Activated CD4-positive, alpha-beta T cell treated with anti-CD3 and anti-CD28 coated beads for 1 hour (primary cell): ENCODE measurements at regions not wholly inside any gene's neighbourhood (a gene's known extent, or its start where the extent isn't known, plus 50 kb on each side); places are given as distances from the start of the nearest gene placed in this dataset.

Source experiments
- DNase-seq: peaks from one replicate; pipeline ENCODE4 v3.0.0-alpha.2; 2020

DNA sequence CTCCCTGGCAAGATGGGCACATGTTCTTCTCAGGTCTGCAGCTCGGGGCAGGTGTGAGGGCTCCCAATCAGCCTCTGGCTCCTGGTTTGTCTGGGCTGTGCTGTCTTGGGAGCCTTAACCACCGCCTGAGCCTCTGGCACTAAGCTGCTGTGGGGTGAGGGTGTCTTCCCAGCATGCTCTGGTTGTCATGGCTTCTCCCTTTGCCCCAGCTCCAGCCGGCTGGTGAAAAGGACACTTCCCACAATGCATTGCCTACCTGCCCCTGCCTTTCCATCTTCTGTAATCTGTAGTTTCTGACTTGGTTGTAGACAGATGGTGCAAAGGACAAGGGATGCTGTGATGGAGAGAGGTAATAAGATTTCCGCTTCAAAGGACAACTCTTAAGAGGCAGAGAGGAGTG, 295.3 kb downstream of the TLE3 start:
- DNase-seq: no peak

DNA sequence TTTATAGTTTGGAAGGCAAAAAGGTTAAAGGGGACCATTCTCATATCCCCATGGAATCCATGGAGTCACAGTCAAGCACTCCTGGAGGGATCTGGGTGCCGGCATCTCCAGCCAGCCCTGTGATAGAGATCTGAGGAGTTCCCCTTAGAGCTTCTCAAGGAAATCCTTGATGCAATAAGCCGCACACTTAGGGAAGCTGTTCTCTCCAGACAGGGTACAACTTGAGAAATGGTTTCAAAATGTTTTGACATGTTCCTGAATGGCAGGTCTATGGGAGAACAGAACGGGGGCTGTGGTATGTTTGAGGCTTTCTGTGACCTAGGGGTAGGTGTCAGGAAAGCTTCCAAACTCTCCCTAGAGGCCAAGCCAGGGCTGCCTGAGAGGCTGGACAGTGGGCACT, 292.9 kb downstream of the TLE3 start:
- no peak for DNase-seq

DNA sequence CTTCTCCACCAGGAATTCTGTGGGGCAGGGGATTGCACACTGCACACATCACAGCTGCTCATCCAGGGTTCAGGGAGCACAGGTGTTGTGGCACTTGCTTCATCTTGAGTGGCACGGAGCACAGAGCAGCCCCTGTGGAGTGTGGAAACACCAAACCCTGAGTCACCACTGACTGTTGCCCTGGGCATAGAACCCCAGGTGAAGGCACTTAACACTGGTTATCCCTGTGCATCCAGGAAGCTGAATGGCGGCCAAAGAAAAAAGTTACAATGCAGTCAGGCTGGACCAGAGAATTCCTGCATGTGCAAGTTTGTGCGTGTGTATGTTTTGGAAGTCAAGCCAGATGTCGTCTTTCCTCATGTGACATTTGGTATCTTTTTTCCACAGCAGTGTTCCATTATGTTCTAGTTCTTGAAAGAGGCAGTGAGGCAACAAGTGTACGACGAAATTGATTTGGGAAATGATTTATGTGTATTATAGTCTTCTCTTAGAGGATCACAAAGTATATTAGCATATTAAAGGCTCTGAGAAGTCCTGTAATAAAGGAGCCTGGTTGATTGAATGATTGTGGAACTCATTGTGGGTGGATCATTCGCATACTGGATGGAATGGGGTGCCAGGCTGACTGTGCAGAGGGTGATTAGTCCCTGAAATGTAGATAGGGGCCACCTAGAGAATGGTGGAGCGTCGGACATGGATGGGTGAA, 292.3 kb downstream of the TLE3 start:
- no peak for DNase-seq

DNA sequence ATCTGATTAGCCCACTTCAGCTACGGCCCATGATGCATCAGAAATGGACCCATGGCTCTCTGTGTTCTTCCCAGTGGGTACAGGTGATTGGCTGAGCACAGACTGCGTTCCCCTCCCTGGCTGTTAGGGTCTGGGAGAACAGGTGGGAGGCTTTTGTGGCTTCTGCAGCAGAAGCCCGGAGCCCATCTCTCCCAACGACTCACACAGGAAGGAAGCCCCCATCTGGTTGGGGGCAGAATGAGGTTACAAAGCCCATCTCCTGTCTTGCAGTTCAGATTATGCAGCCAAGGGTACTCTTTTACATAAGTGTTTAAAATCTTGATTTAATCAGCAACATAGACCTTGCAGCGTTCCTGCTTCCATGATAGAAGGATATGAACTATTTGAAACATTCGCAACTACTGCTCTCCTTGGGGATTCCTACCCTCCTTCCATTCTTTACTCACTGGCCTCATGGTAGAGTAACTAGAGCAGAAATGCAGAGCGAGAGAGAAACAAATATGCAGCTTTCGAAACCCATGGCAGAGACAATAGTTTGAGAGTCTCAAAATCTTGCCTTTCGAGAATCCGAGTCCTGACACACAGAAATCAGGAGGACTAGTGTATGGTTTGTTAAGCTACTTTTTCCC, 291.3 kb downstream of the TLE3 start:
- no peak for DNase-seq

DNA sequence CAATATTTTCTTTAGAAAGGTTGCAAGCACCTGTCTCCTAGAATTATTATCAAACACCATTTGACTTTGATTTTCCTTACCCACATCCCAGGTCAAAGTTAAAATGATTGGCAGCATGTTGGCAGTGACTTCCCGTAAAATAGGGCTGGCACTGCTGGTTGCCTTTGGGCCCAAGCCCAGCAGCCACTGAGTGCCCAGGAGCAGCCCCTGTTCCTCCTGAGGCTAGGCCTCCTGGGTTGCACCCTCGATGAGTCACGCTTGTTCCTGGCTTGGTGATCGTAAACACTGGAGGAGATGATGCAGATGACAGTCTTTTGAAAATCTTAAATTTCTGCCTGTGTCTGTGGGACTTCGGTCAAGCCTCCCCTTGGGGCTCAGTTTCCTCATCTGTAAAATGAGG, 290.0 kb downstream of the TLE3 start:
- no peak for DNase-seq

DNA sequence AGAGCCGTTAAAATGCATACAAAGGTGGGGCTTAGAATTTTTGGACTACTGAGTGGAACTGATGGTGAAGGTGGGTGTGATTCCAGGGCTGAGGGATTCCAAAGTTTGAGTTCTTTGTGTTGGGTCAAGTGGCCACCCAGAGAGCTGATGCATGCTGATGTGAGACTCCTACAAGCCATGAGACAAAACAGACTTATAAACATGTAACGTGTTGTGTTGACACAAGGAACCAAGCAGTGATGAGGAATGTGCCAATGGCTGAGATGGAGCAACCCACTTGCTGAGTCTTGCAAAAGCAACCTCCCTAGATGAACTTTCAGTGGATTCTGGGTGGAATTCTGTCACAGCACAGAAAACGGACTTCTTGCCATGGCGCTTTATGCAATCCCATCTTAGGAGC, 289.0 kb downstream of the TLE3 start:
- DNase-seq: no peak

DNA sequence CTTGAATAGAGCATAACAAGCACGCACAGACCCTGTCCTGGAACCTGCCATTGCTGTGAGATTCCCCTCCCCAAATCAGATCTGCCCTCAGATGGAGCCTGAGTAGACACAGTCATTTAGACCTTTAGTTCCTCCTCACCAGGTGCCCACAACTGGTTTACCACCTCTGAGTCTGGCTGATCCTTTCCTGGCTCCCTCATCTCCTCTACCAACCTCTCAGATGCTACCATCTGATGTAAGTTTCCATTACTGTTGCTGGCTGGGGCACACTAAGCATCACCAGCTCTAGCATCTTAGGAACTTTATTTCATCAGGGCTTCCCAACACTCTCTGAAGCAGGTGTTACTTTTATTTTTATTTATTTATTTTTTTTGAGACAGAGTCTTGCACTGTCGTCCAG, 288.3 kb downstream of the TLE3 start:
- no peak for DNase-seq

DNA sequence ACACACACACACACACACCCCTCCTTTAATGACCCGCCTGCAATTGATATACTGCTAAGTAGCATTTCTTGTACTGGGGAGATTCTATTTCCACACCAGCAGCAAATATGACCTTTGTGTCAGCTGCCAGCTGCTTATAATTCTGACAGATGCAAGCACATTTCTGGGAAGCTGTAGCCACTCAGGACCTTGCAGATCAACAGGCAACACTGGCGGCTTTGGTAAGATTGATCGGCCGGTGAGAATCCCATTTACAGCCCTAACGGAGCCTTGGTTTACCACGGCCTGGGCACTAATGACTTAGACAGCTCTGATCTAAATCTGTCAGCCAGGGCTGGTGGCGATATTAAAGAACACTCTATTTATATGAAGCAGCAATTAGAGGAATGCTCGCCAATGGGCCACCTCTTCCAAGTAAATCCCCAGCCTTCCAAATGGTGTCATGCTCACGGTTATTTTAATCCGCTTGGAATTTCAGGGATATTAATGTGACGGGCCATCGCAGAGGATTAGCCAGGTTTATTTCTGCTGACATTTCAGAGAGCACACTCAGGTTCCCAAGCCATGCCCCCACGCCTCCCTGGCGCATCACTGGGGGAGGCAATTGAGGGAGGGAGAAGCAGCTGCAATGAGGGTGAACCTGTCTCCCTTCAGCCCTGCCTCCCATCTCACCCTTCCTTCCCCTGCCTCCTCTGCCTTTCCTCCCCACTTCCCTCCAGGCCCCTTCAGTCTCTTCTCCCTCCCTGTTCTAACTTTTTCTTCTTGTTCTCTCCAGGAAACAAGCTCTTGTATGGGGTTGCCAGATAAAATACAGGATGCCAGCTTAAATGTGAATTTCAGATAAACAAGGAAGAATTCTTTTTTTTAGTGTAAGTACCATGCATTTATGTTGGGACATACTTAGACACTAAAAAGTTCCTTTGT, 287.0 kb downstream of the TLE3 start:
- DNase-seq: no peak

DNA sequence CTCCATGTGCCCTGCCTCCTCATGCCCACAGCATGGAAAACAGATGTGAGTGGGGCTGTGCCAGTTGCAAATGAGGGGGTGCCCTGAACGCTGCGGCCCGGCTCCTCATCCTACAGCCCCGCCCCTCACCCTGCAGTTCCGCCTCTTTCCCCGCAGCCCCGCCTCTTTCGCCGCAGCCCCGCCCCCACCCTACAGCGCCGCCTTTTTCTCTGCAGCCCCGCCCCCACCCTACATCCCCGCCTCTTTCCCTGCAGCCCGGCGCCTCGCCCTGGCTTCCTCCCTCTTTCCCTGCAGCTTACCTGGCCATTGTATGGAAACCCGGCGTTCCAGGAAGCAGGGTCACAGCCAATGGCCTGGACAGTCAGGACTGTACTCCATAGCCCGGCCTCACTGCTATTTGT, 284.9 kb downstream of the TLE3 start:
- no peak for DNase-seq

DNA sequence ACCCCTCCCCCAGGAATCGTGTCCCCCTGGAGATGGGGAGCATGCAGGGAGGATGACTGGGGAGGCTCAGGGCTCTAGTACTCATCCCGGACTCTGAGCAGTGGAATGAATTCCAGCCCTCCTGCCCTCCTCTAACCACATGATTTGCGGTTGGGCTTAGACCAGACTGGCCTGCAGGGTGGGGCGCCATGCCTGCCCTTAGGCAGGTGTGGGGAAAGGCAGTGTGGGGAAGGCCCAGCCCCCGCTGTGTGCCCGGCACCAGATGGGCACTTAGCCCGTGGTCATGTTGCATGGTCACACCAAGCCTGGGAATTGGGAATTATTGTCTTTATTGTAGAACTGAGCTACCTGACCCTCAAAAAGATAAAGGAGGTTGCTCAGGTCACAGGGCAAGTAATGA, 283.8 kb downstream of the TLE3 start:
- DNase-seq: no peak

DNA sequence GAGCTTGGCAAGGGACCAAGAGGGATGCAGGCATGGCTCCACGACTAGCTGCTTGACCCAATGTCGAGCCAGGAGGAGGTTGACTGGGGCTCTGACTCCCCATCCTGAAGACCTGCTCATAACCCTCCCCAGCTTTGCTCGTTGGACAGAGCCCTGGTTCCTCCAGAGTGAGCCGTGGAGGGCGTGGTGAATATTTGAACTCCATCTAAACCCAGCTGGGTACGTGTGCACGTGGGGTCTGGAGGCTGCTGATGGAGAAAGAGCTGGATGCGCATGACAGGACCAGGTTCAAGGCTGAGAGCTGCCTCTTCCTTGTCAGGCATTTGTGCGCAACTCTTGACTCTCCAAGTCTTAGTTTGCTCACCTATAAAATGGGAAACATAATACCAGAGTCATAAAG, 282.8 kb downstream of the TLE3 start:
- no peak for DNase-seq

DNA sequence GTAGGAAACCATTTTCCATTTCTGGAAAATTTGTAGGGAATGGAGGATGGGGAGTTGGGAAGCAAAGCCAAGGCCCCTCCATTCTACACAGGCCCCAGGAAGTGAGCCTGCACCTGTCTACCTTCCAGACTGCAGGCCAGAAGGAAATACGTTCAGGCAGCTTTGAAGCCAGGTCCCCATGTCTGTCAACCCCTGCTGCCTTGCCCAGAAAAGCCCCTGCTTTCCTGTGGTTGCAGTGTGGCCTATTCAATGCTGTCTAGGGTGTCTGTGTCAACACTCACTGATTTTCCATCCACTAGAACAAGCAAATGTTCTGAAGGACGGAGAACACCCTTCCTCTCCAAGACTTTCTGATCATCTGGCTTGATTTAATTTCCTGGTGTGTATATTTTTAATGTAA, 281.9 kb downstream of the TLE3 start:
- no peak for DNase-seq

DNA sequence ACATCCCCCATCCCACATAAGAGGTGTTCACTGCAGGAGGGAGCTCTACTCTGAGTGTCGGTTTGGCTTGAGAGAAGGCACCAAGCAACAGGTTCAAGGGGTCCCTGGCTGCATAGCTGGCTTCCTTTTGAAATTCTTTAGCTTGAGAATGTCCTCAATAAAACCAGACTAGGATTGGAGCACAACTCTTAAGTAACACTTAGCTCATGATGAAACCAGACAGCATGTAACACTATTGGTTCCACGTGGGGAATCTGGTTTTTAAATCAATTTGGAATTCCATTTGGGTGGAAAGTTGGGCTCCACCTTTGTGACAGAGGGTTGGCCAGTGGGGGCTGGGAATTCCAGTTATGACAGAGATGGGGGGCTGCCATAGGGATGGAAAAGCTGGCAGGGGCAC, 281.2 kb downstream of the TLE3 start:
- DNase-seq: no peak

DNA sequence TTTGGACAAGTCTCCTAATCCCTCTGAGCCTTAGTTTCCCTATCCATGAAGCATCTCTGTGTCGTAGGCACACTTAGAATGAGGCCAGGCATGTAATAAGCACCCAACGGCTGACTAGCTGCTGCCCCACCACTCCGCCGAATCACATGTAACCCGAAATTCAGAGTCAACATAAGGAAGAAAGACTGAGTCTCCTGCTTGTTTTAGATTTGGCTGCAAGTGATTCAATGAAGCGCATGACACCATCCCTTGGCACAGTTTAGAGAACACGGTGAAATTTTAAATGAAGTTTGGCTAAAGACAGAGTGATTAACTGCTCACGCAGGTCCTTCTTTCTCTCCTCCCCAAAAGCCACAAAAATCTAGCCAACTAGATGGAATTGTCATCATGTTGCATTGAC, 279.2 kb downstream of the TLE3 start:
- no peak for DNase-seq

DNA sequence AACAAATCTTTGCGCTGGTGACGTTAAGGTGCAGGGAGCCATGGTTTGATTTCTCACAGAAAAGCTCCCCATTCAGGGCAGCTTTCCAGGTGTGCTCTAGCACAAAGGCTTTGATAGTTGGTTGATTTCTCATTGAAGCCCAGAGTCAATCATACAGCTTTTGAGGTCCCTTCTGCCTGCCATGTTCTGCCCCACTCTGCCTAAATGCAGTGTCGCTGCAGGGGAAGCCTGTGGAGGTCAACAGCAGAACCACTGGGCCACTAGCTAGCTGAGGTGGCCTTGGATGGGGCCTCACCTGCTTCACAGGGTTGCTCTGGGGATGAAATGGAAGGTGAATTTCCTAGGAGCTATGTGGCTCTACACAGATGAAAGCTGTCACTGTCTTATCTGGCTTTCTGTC, 278.3 kb downstream of the TLE3 start:
- no peak for DNase-seq

DNA sequence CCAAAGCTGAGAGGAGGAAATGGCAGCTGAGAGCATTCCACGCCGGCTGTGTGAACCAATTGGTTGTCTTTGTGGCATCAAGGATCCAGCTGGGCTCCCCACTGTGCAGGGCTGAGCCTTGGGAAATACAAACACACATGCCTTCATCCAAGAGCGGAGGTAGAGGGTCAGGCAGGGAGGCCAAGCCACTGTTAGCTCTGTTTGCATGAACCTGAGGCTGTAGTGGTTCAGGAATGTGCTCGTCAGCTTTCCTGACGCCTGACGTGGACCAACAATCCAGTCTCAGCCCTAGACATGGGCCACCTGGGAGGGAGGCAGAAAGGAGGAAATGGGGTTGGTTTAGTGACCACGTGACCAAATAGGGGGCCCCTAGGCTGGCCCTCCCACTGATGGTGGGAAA, 276.9 kb downstream of the TLE3 start:
- DNase-seq: no peak

DNA sequence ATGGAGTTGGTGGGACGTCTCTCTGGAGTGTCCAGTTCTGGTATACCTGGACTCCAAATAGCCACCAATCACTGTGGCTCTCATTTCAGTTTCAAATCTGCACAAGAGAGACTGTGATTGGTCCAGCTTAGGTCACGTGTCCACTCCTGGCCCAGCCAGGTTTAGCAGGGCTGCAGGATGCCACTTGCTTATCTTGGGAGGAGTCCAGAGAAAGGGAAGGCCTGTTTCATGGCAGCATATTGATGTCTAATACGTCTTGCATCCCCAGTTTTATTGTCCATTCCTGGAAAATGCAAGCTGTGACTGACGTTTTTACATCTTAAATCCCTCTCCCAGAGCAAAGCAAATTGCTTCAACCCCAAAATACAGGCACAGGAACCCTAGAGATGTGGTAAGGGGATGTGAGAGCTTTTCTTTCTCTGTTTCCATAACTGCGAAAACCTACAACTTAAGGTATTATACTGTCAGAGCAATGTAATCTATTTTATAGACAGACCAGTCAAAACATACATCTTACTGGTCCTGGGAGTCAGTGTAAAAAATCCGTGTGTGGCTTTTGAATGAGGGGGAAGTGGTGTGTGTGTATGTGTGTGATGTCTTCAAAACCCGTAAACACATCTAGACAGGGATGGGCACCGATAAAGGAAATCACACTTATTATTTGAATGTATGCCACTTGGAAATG, 274.4 kb downstream of the TLE3 start:
- DNase-seq: no peak

DNA sequence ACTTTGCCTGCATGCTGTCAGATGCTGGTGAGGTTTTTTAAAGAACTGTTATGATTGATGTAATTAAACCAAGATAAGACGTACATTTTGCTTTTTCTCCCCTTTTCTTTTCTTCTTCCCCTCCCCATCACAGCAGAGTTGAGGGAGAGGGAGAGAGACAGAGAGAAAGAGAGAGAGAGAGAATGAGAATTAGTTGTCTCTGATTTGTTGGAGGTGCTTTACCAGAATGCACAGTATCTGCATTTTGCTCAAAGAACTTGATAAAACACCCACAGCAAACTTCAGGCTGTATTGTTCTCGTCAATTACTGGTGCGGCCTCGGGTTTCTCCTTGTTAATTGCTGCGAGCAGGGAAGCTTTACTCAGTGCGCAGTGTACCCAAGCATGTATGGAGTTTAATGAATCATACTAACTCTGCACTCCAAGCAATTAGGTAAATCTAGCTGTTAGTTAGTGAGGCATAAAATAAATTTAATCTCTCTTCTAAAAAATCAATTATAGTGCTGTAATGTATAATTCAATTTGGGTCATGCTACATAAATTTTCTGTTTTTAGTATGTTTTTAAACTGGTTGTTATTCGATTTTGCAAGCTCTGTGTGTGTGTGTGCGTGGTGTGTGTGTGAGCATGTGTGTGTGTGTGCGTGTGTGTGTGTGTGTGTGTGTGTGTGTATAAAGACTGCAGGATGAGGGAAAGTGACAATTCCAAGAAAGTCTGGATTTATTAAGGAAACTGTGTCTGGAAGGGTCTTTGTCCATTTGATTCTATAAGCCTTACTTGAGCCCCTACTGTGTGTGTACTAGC, 273.4 kb downstream of the TLE3 start:
- DNase-seq: no peak

DNA sequence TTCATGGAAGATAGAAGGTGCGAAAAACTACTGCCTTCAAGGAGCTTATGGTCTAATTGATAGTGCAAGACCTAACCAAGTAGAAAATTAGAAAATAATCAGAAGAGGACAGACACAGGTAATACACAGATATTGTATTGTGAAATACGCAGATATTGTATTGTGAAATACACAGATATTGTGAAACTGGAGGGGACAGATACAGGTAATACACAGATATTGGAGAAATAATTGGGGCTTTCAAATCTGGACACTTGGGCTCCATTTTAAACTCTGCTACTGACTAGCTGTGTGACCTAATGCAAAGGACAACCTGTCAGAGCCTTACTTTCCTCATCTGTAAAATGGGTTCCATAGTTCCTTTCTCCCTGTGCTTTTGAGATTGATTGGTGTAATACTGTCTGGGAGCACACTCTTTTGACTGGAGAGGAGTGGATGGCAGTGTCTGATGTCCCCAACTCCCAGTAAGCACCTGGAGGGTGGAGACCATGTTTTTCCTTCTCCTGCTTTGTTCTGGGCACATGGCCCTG, 272.8 kb downstream of the TLE3 start:
- DNase-seq: no peak

DNA sequence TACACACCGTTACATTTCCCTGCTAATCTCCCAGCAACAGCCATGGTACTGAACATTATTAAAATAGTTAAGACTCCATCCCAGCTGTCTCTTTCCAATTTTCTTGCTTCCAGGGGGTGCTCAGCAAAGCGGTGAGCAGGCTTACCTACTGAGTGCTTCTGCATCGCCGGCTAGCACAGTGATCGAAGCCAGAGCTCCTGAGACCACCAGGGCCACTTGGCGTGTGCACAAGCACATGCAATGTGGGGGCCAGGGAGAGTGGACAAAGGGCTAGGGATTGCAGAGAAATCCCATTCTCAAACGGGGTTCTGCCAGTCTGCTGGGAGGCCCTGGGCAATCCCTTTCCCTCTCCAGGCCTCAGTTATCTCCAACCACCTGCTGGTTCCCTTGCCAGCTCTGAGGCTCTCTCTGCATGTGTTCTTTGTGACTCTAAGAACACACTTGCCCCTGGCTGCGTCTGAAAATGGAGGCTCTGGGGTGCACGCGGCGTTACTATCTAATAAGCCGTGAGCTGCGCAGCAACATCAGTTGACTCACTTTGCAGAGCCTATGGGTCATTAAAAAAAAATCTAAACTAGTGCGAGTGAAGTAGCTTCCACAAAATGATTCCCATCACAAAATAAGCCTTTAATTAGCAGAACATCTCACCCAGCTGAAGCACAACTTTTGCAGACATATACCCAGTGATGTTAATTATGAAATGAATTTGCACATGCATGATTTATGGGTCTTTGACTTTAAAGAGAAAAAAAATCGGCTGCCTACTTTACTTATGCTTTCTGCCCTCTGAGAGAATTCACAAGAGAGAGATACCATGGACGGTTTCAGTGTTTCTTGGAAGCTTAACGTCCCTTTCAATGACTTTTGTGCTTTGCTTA, 271.5 kb downstream of the TLE3 start:
- no peak for DNase-seq

DNA sequence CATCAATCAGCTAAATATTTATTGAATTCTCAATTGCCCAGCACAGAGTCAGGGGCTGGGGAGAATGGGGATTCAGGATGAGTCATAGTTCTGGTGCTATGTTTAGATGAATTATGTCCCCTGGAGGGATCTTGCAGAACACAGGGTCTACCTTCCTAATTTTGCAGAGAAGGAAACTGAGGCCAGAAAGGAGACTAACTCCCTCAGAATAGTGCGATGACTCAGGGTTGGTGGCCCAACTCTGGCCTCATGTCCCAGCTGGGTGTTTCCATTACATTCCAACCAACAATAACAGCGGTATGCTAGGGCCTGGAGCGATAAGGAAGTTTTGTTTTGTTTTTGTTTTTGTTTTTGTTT, 270.9 kb downstream of the TLE3 start:
- no peak for DNase-seq
